ENCODE measurements at regions not wholly inside any gene's neighbourhood (a gene's known extent, or its start where the extent isn't known, plus 50 kb on each side); places are given as distances from the start of the nearest gene placed in this dataset.
"Not testable (repeated sequence)": the region's sequence is repeated elsewhere in the genome, so short reads cannot be mapped to it uniquely, and the experiment has no call there.

- TF ChIP-seq CTCF (IDR thresholded peaks at IDR 0.05; ENCODE audit: low read depth, low read length) = no peak
- no peak overlapping the region for H3K4me3 ChIP-seq
- no peaks in the 10 kb centered on the region for H3K9me3 ChIP-seq (ENCODE audit: low read depth)
- no peak overlapping the region for H3K27ac ChIP-seq
- H3K4me1 ChIP-seq (ENCODE audit: low read depth) = no peaks in the 10 kb centered on the region
- H3K27me3 ChIP-seq = no peaks in the 10 kb centered on the region
- no peaks in the 10 kb centered on the region for H3K36me3 ChIP-seq
- no peak for DNase-seq (ENCODE audit: low read depth in 1 of 2, low spot score in 1 of 2)
Measured at GRCh38 chr5:51686622-51687021, 303.4 kb downstream of the ISL1 start.

GRCh38 chr5:51691538-51692079, 308.4 kb downstream of the ISL1 start:
- Histone ChIP-seq H3K36me3 (no peaks in the 10 kb centered on the region), H3K4me3 (no peak overlapping the region), H3K9me3 (ENCODE audit: low read depth) (no peaks in the 10 kb centered on the region), H3K4me1 (ENCODE audit: low read depth) (no peaks in the 10 kb centered on the region), H3K27ac (no peak overlapping the region), H3K27me3 (no peaks in the 10 kb centered on the region)
- TF ChIP-seq CTCF (IDR thresholded peaks at IDR 0.05; ENCODE audit: low read depth, low read length) = no peak
- DNase-seq (ENCODE audit: low read depth in 1 of 2, low spot score in 1 of 2) = no peak

- H3K27me3 ChIP-seq = no peaks in the 10 kb centered on the region
- H3K27ac ChIP-seq = no peak overlapping the region
- no peaks in the 10 kb centered on the region for H3K9me3 ChIP-seq (ENCODE audit: low read depth)
- H3K4me1 ChIP-seq (ENCODE audit: low read depth) = no peaks in the 10 kb centered on the region
- no peak for TF ChIP-seq CTCF (IDR thresholded peaks at IDR 0.05; ENCODE audit: low read depth, low read length)
- H3K4me3 ChIP-seq = no peak overlapping the region
- DNase-seq (ENCODE audit: low read depth in 1 of 2, low spot score in 1 of 2) = no peak
- H3K36me3 ChIP-seq = no peaks in the 10 kb centered on the region
Measured at GRCh38 chr5:51694826-51695225, 311.6 kb downstream of the ISL1 start.

- no peak for DNase-seq (ENCODE audit: low read depth in 1 of 2, low spot score in 1 of 2)
- Histone ChIP-seq H3K36me3 (no peaks in the 10 kb centered on the region), H3K27me3 (no peaks in the 10 kb centered on the region), H3K27ac (no peak overlapping the region), H3K9me3 (ENCODE audit: low read depth) (no peaks in the 10 kb centered on the region), H3K4me1 (ENCODE audit: low read depth) (no peaks in the 10 kb centered on the region), H3K4me3 (no peak overlapping the region)
- TF ChIP-seq CTCF (IDR thresholded peaks at IDR 0.05; ENCODE audit: low read depth, low read length) = no peak
Measured at GRCh38 chr5:51696122-51696521, 312.9 kb downstream of the ISL1 start.

- DNase-seq (ENCODE audit: low read depth in 1 of 2, low spot score in 1 of 2); H3K27me3 ChIP-seq; H3K27ac ChIP-seq; H3K36me3 ChIP-seq; H3K9me3 ChIP-seq (ENCODE audit: low read depth); H3K4me1 ChIP-seq (ENCODE audit: low read depth); H3K4me3 ChIP-seq: not testable (repeated sequence)
Measured at GRCh38 chr5:51702046-51702445, 318.8 kb downstream of the ISL1 start.

- DNase-seq (ENCODE audit: low read depth in 1 of 2, low spot score in 1 of 2) = no peak
- H3K27me3 ChIP-seq = no peaks in the 10 kb centered on the region
- no peaks in the 10 kb centered on the region for H3K36me3 ChIP-seq
- TF ChIP-seq CTCF (IDR thresholded peaks at IDR 0.05; ENCODE audit: low read depth, low read length) = no peak
- H3K9me3 ChIP-seq (ENCODE audit: low read depth) = no peaks in the 10 kb centered on the region
- H3K4me3 ChIP-seq = no peak overlapping the region
- no peaks in the 10 kb centered on the region for H3K4me1 ChIP-seq (ENCODE audit: low read depth)
- H3K27ac ChIP-seq = no peak overlapping the region
Measured at GRCh38 chr5:51712201-51712600, 329.0 kb downstream of the ISL1 start.

- not testable (repeated sequence) for DNase-seq (ENCODE audit: low read depth in 1 of 2, low spot score in 1 of 2); H3K27ac ChIP-seq; H3K27me3 ChIP-seq; H3K9me3 ChIP-seq (ENCODE audit: low read depth); H3K36me3 ChIP-seq; H3K4me1 ChIP-seq (ENCODE audit: low read depth); H3K4me3 ChIP-seq
Measured at GRCh38 chr5:51715445-51715844, 332.2 kb downstream of the ISL1 start.

All from cardiac muscle cell (in vitro differentiated cells and primary cell).